ENCODE measurements at regions not wholly inside any gene's neighbourhood (a gene's known extent, or its start where the extent isn't known, plus 50 kb on each side); places are given as distances from the start of the nearest gene placed in this dataset.

- no peaks in the 10 kb centered on the region for H4K20me1 ChIP-seq (ENCODE audit: insufficient read depth)
- H3K79me2 ChIP-seq (replicated peaks; ENCODE audit: insufficient read depth, low read length), result no peaks in the 10 kb centered on the region
- no peaks in the 10 kb centered on the region for H3K9me3 ChIP-seq (ENCODE audit: low read length)
- H3F3A ChIP-seq (ENCODE audit: insufficient read depth, low read length, poor library complexity, severe bottlenecking), result no peaks in the 10 kb centered on the region
- H3K27ac ChIP-seq (ENCODE audit: low read length), result no peak overlapping the region
- H2AFZ ChIP-seq (ENCODE audit: low read depth, low read length), result no peak overlapping the region
- H3K9ac ChIP-seq (ENCODE audit: low read length), result no peak overlapping the region
- H3K4me2 ChIP-seq (ENCODE audit: low read length), result no peak overlapping the region
- H3K36me3 ChIP-seq (ENCODE audit: insufficient read depth, low read length), result no peaks in the 10 kb centered on the region
- no peak overlapping the region for H3K4me3 ChIP-seq (ENCODE audit: low read length)
- no peaks in the 10 kb centered on the region for H3K27me3 ChIP-seq (ENCODE audit: insufficient read depth, low read depth, low read length)
- TF ChIP-seq RAD21 (conservative IDR thresholded peaks at IDR 0.05) (no peak), EP300 (conservative IDR thresholded peaks at IDR 0.05; ENCODE audit: poor library complexity, severe bottlenecking) (no peak), POLR2AphosphoS5 (IDR thresholded peaks at IDR 0.05) (no peak), CTCF (IDR thresholded peaks at IDR 0.05; ENCODE audit: poor library complexity, severe bottlenecking) (no peak), SMC3 (conservative IDR thresholded peaks at IDR 0.05; ENCODE audit: poor library complexity) (no peak), MXI1 (conservative IDR thresholded peaks at IDR 0.05; ENCODE audit: poor library complexity, severe bottlenecking) (no peak), REST (IDR thresholded peaks at IDR 0.05; ENCODE audit: borderline replicate concordance) (no peak), TAF1 (IDR thresholded peaks at IDR 0.05; ENCODE audit: low read depth) (no peak), EZH2 (IDR thresholded peaks at IDR 0.05; ENCODE audit: borderline replicate concordance, insufficient read depth, low read length, poor library complexity, severe bottlenecking) (no peak)
- no peaks in the 10 kb centered on the region for H3K9me2 ChIP-seq (ENCODE audit: insufficient read depth, low read length)
Observed at GRCh38 chr6:139868576-139868975, 494.1 kb upstream of the CITED2 start.

- H2AFZ ChIP-seq (ENCODE audit: low read depth, low read length), result no peak overlapping the region
- no peaks in the 10 kb centered on the region for H4K20me1 ChIP-seq (ENCODE audit: insufficient read depth)
- H3K36me3 ChIP-seq (ENCODE audit: insufficient read depth, low read length), result no peaks in the 10 kb centered on the region
- no peak overlapping the region for H3K4me2 ChIP-seq (ENCODE audit: low read length)
- H3K9me2 ChIP-seq (ENCODE audit: insufficient read depth, low read length), result no peaks in the 10 kb centered on the region
- H3F3A ChIP-seq (ENCODE audit: insufficient read depth, low read length, poor library complexity, severe bottlenecking), result no peaks in the 10 kb centered on the region
- H3K9ac ChIP-seq (ENCODE audit: low read length), result no peak overlapping the region
- H3K27me3 ChIP-seq (ENCODE audit: insufficient read depth, low read depth, low read length), result no peaks in the 10 kb centered on the region
- no peak for TF ChIP-seq POLR2AphosphoS5 (IDR thresholded peaks at IDR 0.05)
- H3K27ac ChIP-seq (ENCODE audit: low read length), result no peak overlapping the region
- no peaks in the 10 kb centered on the region for H3K9me3 ChIP-seq (ENCODE audit: low read length)
- no peaks in the 10 kb centered on the region for H3K79me2 ChIP-seq (replicated peaks; ENCODE audit: insufficient read depth, low read length)
- H3K4me3 ChIP-seq (ENCODE audit: low read length), result no peak overlapping the region
Observed at GRCh38 chr6:139863964-139864363, 489.5 kb upstream of the CITED2 start.

- Histone ChIP-seq H2AFZ (ENCODE audit: low read depth, low read length) (no peak overlapping the region), H3K4me2 (ENCODE audit: low read length) (no peak overlapping the region), H3K9ac (ENCODE audit: low read length) (no peak overlapping the region), H3K36me3 (ENCODE audit: insufficient read depth, low read length) (no peaks in the 10 kb centered on the region), H3K79me2 (replicated peaks; ENCODE audit: insufficient read depth, low read length) (no peaks in the 10 kb centered on the region), H3K9me2 (ENCODE audit: insufficient read depth, low read length) (no peaks in the 10 kb centered on the region), H3K27me3 (ENCODE audit: insufficient read depth, low read depth, low read length) (no peaks in the 10 kb centered on the region), H3F3A (ENCODE audit: insufficient read depth, low read length, poor library complexity, severe bottlenecking) (no peaks in the 10 kb centered on the region), H3K9me3 (ENCODE audit: low read length) (no peaks in the 10 kb centered on the region), H3K27ac (ENCODE audit: low read length) (no peak overlapping the region), H4K20me1 (ENCODE audit: insufficient read depth) (no peaks in the 10 kb centered on the region), H3K4me3 (ENCODE audit: low read length) (no peak overlapping the region)
- TF ChIP-seq CTCF (IDR thresholded peaks at IDR 0.05; ENCODE audit: poor library complexity, severe bottlenecking) (no peak), EP300 (conservative IDR thresholded peaks at IDR 0.05; ENCODE audit: poor library complexity, severe bottlenecking) (no peak), REST (IDR thresholded peaks at IDR 0.05; ENCODE audit: borderline replicate concordance) (no peak), POLR2AphosphoS5 (IDR thresholded peaks at IDR 0.05) (no peak), MXI1 (conservative IDR thresholded peaks at IDR 0.05; ENCODE audit: poor library complexity, severe bottlenecking) (no peak), RAD21 (conservative IDR thresholded peaks at IDR 0.05) (no peak)
Observed at GRCh38 chr6:139863346-139863745, 488.9 kb upstream of the CITED2 start.

Data from neural cell (in vitro differentiated cells).